ENCODE measurements at regions not wholly inside any gene's neighbourhood (a gene's known extent, or its start where the extent isn't known, plus 50 kb on each side); places are given as distances from the start of the nearest gene placed in this dataset.

- ATAC-seq (no peak), DNase-seq (ENCODE audit: low spot score) (no peak)
- peaks cover 73% of the 10 kb centered on the region for H4K20me1 ChIP-seq (replicated peaks; ENCODE audit: insufficient read depth)
- H2AFZ ChIP-seq: no peak overlapping the region
- H3K36me3 ChIP-seq (ENCODE audit: insufficient read depth): no peaks in the 10 kb centered on the region
- Mint-ChIP-seq H3K27ac (no peak overlapping the region), H3K4me3 (no peak overlapping the region), H3K27me3 (ENCODE audit: insufficient read depth, low read depth, poor library complexity) (peaks cover 3% of the 10 kb centered on the region), H3K9me3 (no peaks in the 10 kb centered on the region; the same call in 2 of the 3 replicates), H3K36me3 (ENCODE audit: low read depth) (peaks cover 17% of the 10 kb centered on the region; the same call in 2 of the 3 replicates), H3K4me1 (peaks cover 46% of the 10 kb centered on the region)
- no peaks in the 10 kb centered on the region for H3K27me3 ChIP-seq (ENCODE audit: insufficient read depth)
- H3K27ac ChIP-seq (ENCODE audit: low read depth): no peak overlapping the region
- no peaks in the 10 kb centered on the region for H3F3A ChIP-seq (replicated peaks; ENCODE audit: low read depth)
- no peak for TF ChIP-seq ZNF331 (CRISPR knock-in tag; IDR thresholded peaks at IDR 0.05; ENCODE audit: low read depth)
- no peak for TF ChIP-seq ZNF462 (CRISPR knock-in tag; IDR thresholded peaks at IDR 0.05)
- no peak for TF ChIP-seq STAT1 (IDR thresholded peaks at IDR 0.05; ENCODE audit: unreplicated experiment)
- TF ChIP-seq ETS1 (IDR thresholded peaks at IDR 0.05): no peak
- no peak overlapping the region for H3K4me3 ChIP-seq
- H3K9me2 ChIP-seq (ENCODE audit: insufficient read depth): no peaks in the 10 kb centered on the region
- H3K4me1 ChIP-seq (ENCODE audit: insufficient read depth): peaks cover 27% of the 10 kb centered on the region
- H3K4me2 ChIP-seq: no peak overlapping the region
- H3K79me2 ChIP-seq (replicated peaks; ENCODE audit: insufficient read depth): peaks cover 98% of the 10 kb centered on the region
Observed at GRCh38 chr22:42198226-42198625, 67.6 kb upstream of the CYP2D6 start.

GRCh38 chr22:42196454-42196853, 65.8 kb upstream of the CYP2D6 start:
- Histone ChIP-seq H2AFZ (no peak overlapping the region), H3K36me3 (ENCODE audit: insufficient read depth) (no peaks in the 10 kb centered on the region), H3K27ac (ENCODE audit: low read depth) (no peak overlapping the region), H3K4me3 (no peak overlapping the region), H3K4me2 (no peak overlapping the region), H3K27me3 (ENCODE audit: insufficient read depth) (no peaks in the 10 kb centered on the region), H3K9me2 (ENCODE audit: insufficient read depth) (no peaks in the 10 kb centered on the region), H3K4me1 (ENCODE audit: insufficient read depth) (peaks cover 20% of the 10 kb centered on the region), H3F3A (replicated peaks; ENCODE audit: low read depth) (no peaks in the 10 kb centered on the region), H3K79me2 (replicated peaks; ENCODE audit: insufficient read depth) (peaks cover 98% of the 10 kb centered on the region), H4K20me1 (replicated peaks; ENCODE audit: insufficient read depth) (peaks cover 73% of the 10 kb centered on the region)
- Mint-ChIP-seq H3K27me3 (ENCODE audit: insufficient read depth, low read depth, poor library complexity) (peaks cover 3% of the 10 kb centered on the region), H3K9me3 (no peaks in the 10 kb centered on the region), H3K4me1 (peaks cover 46% of the 10 kb centered on the region), H3K4me3 (no peak overlapping the region), H3K27ac (no peak overlapping the region), H3K36me3 (ENCODE audit: low read depth) (peaks cover 10% of the 10 kb centered on the region; the same call in 2 of the 3 replicates)
- DNase-seq (ENCODE audit: low spot score) (no peak), ATAC-seq (no peak)
- TF ChIP-seq POLR2AphosphoS5 (IDR thresholded peaks at IDR 0.05; ENCODE audit: low read depth): no peak
- TF ChIP-seq EZH2phosphoT487 (IDR thresholded peaks at IDR 0.05; ENCODE audit: unreplicated experiment): no peak
- no peak for TF ChIP-seq CREB1 (CRISPR knock-in tag; IDR thresholded peaks at IDR 0.05; ENCODE audit: low read depth)
- no peak for TF ChIP-seq NANOG (IDR thresholded peaks at IDR 0.05; ENCODE audit: borderline replicate concordance)
- TF ChIP-seq CTCF (conservative IDR thresholded peaks at IDR 0.05; ENCODE audit: low read depth in 2 of 2): no peak
- no peak for TF ChIP-seq REST (IDR thresholded peaks at IDR 0.05; ENCODE audit: unreplicated experiment)
